H1 (cell line): ENCODE measurements at regions not wholly inside any gene's neighbourhood (a gene's known extent, or its start where the extent isn't known, plus 50 kb on each side); places are given as distances from the start of the nearest gene placed in this dataset.

Experiments
- ASH2L ChIP-seq: fragments of 200-600, 300-600 bp; sonication (generic); IDR thresholded peaks from one replicate; pipeline ENCODE4 v1.7.1; 2017; ENCODE audit warnings: low read length
- ATF3 ChIP-seq: IDR thresholded peaks from 2 replicates; pipeline ENCODE4 v1.6.1; 2011; ENCODE audit warnings: low read depth, mild to moderate bottlenecking, low read length; ENCODE audit not compliant: insufficient read depth
- CBX5 ChIP-seq: fragments of 300-800, 300-1000 bp; sonication (generic); IDR thresholded peaks from 2 replicates; pipeline ENCODE4 v1.7.1; 2016; ENCODE audit warnings: antibody characterized with exemption, low read length, low read depth
- CTCF ChIP-seq, 3 experiments: IDR thresholded peaks; 1 replicate in 2 of 3; 2 replicates in 1 of 3; pipeline versions ENCODE4 v1.5.1 to v1.6.1; 2011; ENCODE audit warnings: low read length in 3 of 3, mild to moderate bottlenecking in 3 of 3, inconsistent platforms in 2 of 3, low read depth in 1 of 3, moderate library complexity in 1 of 3; ENCODE audit not compliant: insufficient read depth in 1 of 3; ENCODE audit errors: control extremely low read depth in 1 of 3
- E2F6 ChIP-seq: IDR thresholded peaks from 2 replicates; pipeline ENCODE4 v1.6.1; 2012; ENCODE audit warnings: inconsistent platforms
- EZH2 ChIP-seq: fragments of 200-600 bp; sonication (generic); IDR thresholded peaks from 2 replicates; pipeline ENCODE4 v1.7.1; 2012; ENCODE audit warnings: low read depth, mild to moderate bottlenecking, moderate library complexity, low read length, inconsistent platforms; ENCODE audit not compliant: severe bottlenecking
- FOSL1 ChIP-seq: IDR thresholded peaks from 2 replicates; pipeline ENCODE4 v1.6.1; 2011; ENCODE audit warnings: mild to moderate bottlenecking, low read depth, low read length, moderate library complexity; ENCODE audit not compliant: insufficient read depth
- HDAC2 ChIP-seq, 2 experiments: fragments of 300-600 bp in 1 of 2; sonication (generic) in 1 of 2; IDR thresholded peaks; 2 replicates each; pipeline ENCODE4 v1.6.1; 2011 to 2012; ENCODE audit warnings: low read depth in 2 of 2, low read length in 2 of 2, mild to moderate bottlenecking in 2 of 2, moderate library complexity in 2 of 2, borderline replicate concordance in 1 of 2, inconsistent platforms in 1 of 2
- KDM5A ChIP-seq: fragments of 200-600 bp; IDR thresholded peaks from 2 replicates; pipeline ENCODE4 v1.7.1; 2012; ENCODE audit warnings: mild to moderate bottlenecking, low read length, inconsistent platforms, mixed read lengths
- POLR2A ChIP-seq, 2 experiments: IDR thresholded peaks; 1 replicate in 1 of 2; 2 replicates in 1 of 2; pipeline ENCODE4 v1.6.1; 2011; ENCODE audit warnings: low read depth in 2 of 2, low read length in 2 of 2, mild to moderate bottlenecking in 2 of 2; ENCODE audit errors: control extremely low read depth in 1 of 2
- POLR2AphosphoS5 ChIP-seq: IDR thresholded peaks from 2 replicates; pipeline ENCODE4 v1.6.1; 2011; ENCODE audit warnings: low read depth, low read length
- POU5F1 ChIP-seq: IDR thresholded peaks from 2 replicates; pipeline ENCODE4 v1.6.1; 2011; ENCODE audit warnings: low read depth, mild to moderate bottlenecking, low read length, moderate library complexity
- RBBP5 ChIP-seq: IDR thresholded peaks from 2 replicates; pipeline ENCODE4 v1.7.1; 2012; ENCODE audit warnings: low read depth, mild to moderate bottlenecking, inconsistent platforms, low read length, moderate library complexity, borderline replicate concordance
- RFX5 ChIP-seq: IDR thresholded peaks from 2 replicates; pipeline ENCODE4 v1.6.1; 2011; ENCODE audit warnings: low read depth, low read length, improper control_type of control experiment, borderline replicate concordance
- RNF2 ChIP-seq: fragments of 200-900, 300-1000 bp; sonication (generic); IDR thresholded peaks from 2 replicates; pipeline ENCODE4 v1.7.1; 2016; ENCODE audit warnings: borderline replicate concordance, low read depth, mild to moderate bottlenecking, antibody characterized with exemption, low read length; ENCODE audit not compliant: poor library complexity, severe bottlenecking; ENCODE audit errors: missing control alignments
- SAP30 ChIP-seq: fragments of 300-600 bp; sonication (generic); IDR thresholded peaks from 2 replicates; pipeline ENCODE4 v1.7.1; 2012; ENCODE audit warnings: low read length, moderate library complexity, mild to moderate bottlenecking, inconsistent platforms; ENCODE audit not compliant: insufficient read depth, insufficient replicate concordance
- SIRT6 ChIP-seq: IDR thresholded peaks from one replicate; pipeline ENCODE4 v1.7.1; 2012; ENCODE audit warnings: low read length, inconsistent platforms
- TEAD4 ChIP-seq: IDR thresholded peaks from 2 replicates; pipeline ENCODE4 v1.6.1; 2012; ENCODE audit warnings: low read depth, low read length, inconsistent platforms, mixed read lengths
- ZNF274 ChIP-seq: IDR thresholded peaks from 2 replicates; pipeline ENCODE4 v1.7.0; 2012; ENCODE audit warnings: low read length, borderline replicate concordance; ENCODE audit errors: extremely low read depth

- TF ChIP-seq HDAC2 (IDR thresholded peaks at IDR 0.05; ENCODE audit: borderline replicate concordance in 1 of 2, low read depth in 2 of 2, low read length in 2 of 2) (no peak), RBBP5 (no peak), TEAD4 (no peak), RFX5 (no peak), ATF3 (no peak), POU5F1 (no peak), CBX5 (no peak), EZH2 (no peak), KDM5A (no peak), E2F6 (peak; percentile 61; the same call in 1 of the 2 replicates), CTCF (IDR thresholded peaks at IDR 0.05; ENCODE audit: control extremely low read depth in 1 of 3, insufficient read depth in 1 of 3, low read depth in 1 of 3, low read length in 3 of 3) (peak; percentile 88 to 98 (median 96)), POLR2A (IDR thresholded peaks at IDR 0.05; ENCODE audit: control extremely low read depth in 1 of 2, low read depth in 2 of 2, low read length in 2 of 2) (no peak), ZNF274 (no peak), POLR2AphosphoS5 (no peak), RNF2 (no peak), SAP30 (no peak), ASH2L (no peak), FOSL1 (no peak), SIRT6 (no peak)
These were observed 56.0 kb upstream of the BTRC start (continued) for GRCh38 chr10:101297901-101298486.
